Stomach (tissue), 8 donors: ENCODE measurements at regions not wholly inside any gene's neighbourhood (a gene's known extent, or its start where the extent isn't known, plus 50 kb on each side); places are given as distances from the start of the nearest gene placed in this dataset.

Experiments
- DNase-seq, 2 donors: peaks; one replicate each; pipeline versions ENCODE4 v3.0.0 to v3.0.0-alpha.2; 2013 to 2019
- H3K27ac ChIP-seq, 5 donors: fragments of 200-600 bp in 4 of 5; sonication (generic) in 4 of 5; one replicate each; pipeline ENCODE4 v1.5.1; 2013 to 2019; ENCODE audit warnings: mild to moderate bottlenecking in 1 of 5, moderate library complexity in 1 of 5
- H3K27me3 ChIP-seq, 3 donors: fragments of 200-600 bp; sonication (generic); one replicate each; pipeline ENCODE4 v1.5.1; 2017 to 2019; ENCODE audit warnings: mixed run types in 1 of 3
- H3K36me3 ChIP-seq, 4 donors: fragments of 200-600 bp; sonication (generic); 1 replicate in 3 of 4; 2 replicates in 1 of 4; pipeline ENCODE4 v1.5.1; 2016 to 2019
- H3K4me1 ChIP-seq, 4 donors: fragments of 200-600 bp; sonication (generic); one replicate each; pipeline ENCODE4 v1.5.1; 2016 to 2019
- H3K4me3 ChIP-seq, 4 donors: fragments of 200-600 bp; sonication (generic) in 3 of 4; one replicate each; pipeline ENCODE4 v1.5.1; 2016 to 2019; ENCODE audit warnings: mild to moderate bottlenecking in 1 of 4
- H3K9me3 ChIP-seq, 4 donors: fragments of 200-600 bp; sonication (generic); one replicate each; pipeline ENCODE4 v1.5.1; 2016 to 2019
- EP300 ChIP-seq: sonication (generic); formaldehyde crosslinking; IDR thresholded peaks from one replicate; pipeline ENCODE4 v1.6.1; 2017; ENCODE audit warnings: antibody characterized with exemption
- POLR2A ChIP-seq, 4 donors: fragments of 450-650 bp; IDR thresholded peaks; one replicate each; pipeline ENCODE4 v1.6.1; 2016; ENCODE audit warnings: antibody characterized with exemption in 4 of 4, control low read depth in 2 of 4, mild to moderate bottlenecking in 1 of 4, moderate library complexity in 1 of 4
- POLR2AphosphoS5 ChIP-seq, 3 donors: sonication (generic); formaldehyde crosslinking; IDR thresholded peaks; one replicate each; pipeline ENCODE4 v1.6.1; 2016; ENCODE audit warnings: antibody characterized with exemption in 3 of 3
- WGBS, 5 donors: extraction: QIAGEN DNeasy Blood & Tissue Kit in 3 of 5; methylation state at CpG; one replicate each; pipeline versions ENCODE4 v1.1.5 to v1.1.7; 2013 to 2018; 5-methylcytosine and 5-hydroxymethylcytosine counted together
- intact Hi-C: fragments of 100-400 bp; cut with DNase I; formaldehyde crosslinking; loops from one replicate; pipeline ENCODE4 v1.15.1; 2023; ENCODE audit warnings: low total_unique reads
- TF ChIP-seq, protein P1 (sequence below), 7 experiments: fragments of 450-650 bp in 4 of 7; fragments of 200-600 bp in 3 of 7; sonication (generic) in 3 of 7; IDR thresholded peaks; one replicate each; pipeline ENCODE4 v1.5.1; 2016 to 2019; ENCODE audit warnings: antibody characterized with exemption in 7 of 7, control low read depth in 2 of 7, mild to moderate bottlenecking in 1 of 7
- donor health status: healthy with polysubstance abuse.
- donor health status: Bipolar disorder and iron deficiency.
- donor health status: healthy.

DNA sequence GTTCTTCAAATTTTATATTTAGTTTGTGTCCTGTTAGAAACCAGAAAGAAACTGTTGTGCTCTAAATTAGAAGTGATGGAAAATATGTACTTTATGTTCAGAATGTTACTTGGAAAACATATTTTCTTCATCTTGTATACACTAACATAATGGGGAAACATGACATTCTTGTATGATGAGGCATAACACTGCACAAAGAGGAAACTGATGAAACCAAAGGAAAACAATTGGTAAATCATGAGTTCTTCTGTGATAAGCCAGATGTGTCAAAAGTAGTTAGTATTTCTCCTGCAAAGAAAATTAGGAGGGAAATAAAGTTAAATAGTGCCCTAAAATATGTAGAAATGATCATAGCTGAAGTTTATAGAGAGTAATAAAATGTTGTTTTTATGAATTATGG, 111.1 kb upstream of the FBN2 start:
- no peak for DNase-seq
- TF ChIP-seq, protein P1, sequence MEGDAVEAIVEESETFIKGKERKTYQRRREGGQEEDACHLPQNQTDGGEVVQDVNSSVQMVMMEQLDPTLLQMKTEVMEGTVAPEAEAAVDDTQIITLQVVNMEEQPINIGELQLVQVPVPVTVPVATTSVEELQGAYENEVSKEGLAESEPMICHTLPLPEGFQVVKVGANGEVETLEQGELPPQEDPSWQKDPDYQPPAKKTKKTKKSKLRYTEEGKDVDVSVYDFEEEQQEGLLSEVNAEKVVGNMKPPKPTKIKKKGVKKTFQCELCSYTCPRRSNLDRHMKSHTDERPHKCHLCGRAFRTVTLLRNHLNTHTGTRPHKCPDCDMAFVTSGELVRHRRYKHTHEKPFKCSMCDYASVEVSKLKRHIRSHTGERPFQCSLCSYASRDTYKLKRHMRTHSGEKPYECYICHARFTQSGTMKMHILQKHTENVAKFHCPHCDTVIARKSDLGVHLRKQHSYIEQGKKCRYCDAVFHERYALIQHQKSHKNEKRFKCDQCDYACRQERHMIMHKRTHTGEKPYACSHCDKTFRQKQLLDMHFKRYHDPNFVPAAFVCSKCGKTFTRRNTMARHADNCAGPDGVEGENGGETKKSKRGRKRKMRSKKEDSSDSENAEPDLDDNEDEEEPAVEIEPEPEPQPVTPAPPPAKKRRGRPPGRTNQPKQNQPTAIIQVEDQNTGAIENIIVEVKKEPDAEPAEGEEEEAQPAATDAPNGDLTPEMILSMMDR (IDR thresholded peaks at IDR 0.05), result no peak
- TF ChIP-seq POLR2AphosphoS5 (IDR thresholded peaks at IDR 0.05) (no peak), EP300 (no peak), POLR2A (IDR thresholded peaks at IDR 0.05) (no peak)
- H3K4me1 ChIP-seq, result no peaks in the 10 kb centered on the region
- intact Hi-C loops, result no loop called here
- H3K36me3 ChIP-seq, result no peaks in the 10 kb centered on the region
- no peak overlapping the region for H3K27ac ChIP-seq
- no peaks in the 10 kb centered on the region for H3K27me3 ChIP-seq
- no peak overlapping the region for H3K4me3 ChIP-seq
- peaks cover 0 to 9% (median 5%) of the 10 kb centered on the region in 4 donors for H3K9me3 ChIP-seq

DNA sequence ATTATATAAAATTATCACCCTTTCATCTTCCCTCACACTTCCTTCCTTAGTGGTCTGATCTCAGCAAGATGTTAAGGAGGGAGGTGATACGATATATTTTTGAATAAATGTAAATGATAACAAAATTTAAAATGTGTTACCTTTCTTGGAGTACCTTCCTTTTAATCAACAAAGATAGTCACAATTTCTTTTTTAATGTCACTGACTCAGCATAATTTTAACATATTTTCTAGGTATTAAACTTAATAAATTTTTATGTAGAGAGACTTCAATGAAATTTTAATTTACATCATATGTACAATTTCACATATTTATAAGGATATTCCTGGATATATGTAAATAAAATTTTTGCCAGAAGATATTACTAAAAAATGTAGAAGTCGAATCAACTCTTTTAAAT, 125.0 kb upstream of the FBN2 start:
- TF ChIP-seq, protein P1 (IDR thresholded peaks at IDR 0.05), result no peak
- TF ChIP-seq POLR2A (IDR thresholded peaks at IDR 0.05), result no peak
- no peak for TF ChIP-seq EP300
- no peak for TF ChIP-seq POLR2AphosphoS5 (IDR thresholded peaks at IDR 0.05)
- DNase-seq, result no peak
- Histone ChIP-seq H3K4me3 (no peak overlapping the region), H3K27me3 (no peaks in the 10 kb centered on the region), H3K36me3 (no peaks in the 10 kb centered on the region), H3K4me1 (no peaks in the 10 kb centered on the region), H3K9me3 (no peaks in the 10 kb centered on the region), H3K27ac (no peak overlapping the region)
- WGBS, 5 donors, result 70 to 85% (median 81%) methylated on average over 2 of the region's 2 CpGs
- intact Hi-C loops, result loop anchor here (10.0 kb wide), 1 partner anchor 182 kb away; no protein-coding TSS in a partner anchor

DNA sequence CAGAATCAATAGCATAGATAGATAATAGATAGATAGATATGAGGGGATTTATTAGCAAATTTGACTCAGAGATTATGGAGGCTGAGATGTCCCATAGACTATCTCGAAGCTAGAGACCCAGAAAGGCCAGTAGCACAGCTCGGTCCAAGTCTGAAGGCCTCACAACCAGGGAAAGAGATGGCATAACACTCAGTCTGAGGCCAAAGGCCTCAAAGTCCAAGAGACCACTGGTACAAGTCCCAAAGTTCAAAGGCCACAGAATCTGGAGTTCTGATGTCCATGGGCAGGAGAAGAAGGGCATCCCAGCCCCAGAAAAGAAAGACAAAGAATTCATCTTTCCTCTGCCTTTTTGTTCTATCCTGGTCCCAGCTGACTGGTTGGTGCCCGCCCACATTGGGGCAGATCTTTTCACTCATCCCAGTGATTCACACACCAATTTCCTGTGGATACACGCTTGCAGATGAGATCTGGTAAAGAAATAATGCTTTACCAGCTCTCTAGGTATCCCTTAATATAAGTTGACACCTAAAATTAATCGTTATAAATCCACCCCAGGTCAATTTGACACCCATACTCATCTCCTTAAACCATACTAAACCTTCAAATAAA, 127.8 kb upstream of the FBN2 start:
- intact Hi-C loops, result loop anchor here (10.0 kb wide), 1 partner anchor 179 kb away; no protein-coding TSS in a partner anchor
- no peaks in the 10 kb centered on the region for H3K9me3 ChIP-seq
- WGBS, 5 donors, result 62 to 82% (median 69%) methylated on average over 5 of the region's 5 CpGs
- no peaks in the 10 kb centered on the region for H3K4me1 ChIP-seq
- TF ChIP-seq EP300, result no peak
- TF ChIP-seq POLR2AphosphoS5 (IDR thresholded peaks at IDR 0.05), result no peak
- TF ChIP-seq POLR2A (IDR thresholded peaks at IDR 0.05), result no peak
- TF ChIP-seq, protein P1 (IDR thresholded peaks at IDR 0.05), result no peak
- H3K27ac ChIP-seq, result no peak overlapping the region
- H3K4me3 ChIP-seq, result no peak overlapping the region
- H3K36me3 ChIP-seq, result no peaks in the 10 kb centered on the region
- no peaks in the 10 kb centered on the region for H3K27me3 ChIP-seq
- DNase-seq, result no peak

DNA sequence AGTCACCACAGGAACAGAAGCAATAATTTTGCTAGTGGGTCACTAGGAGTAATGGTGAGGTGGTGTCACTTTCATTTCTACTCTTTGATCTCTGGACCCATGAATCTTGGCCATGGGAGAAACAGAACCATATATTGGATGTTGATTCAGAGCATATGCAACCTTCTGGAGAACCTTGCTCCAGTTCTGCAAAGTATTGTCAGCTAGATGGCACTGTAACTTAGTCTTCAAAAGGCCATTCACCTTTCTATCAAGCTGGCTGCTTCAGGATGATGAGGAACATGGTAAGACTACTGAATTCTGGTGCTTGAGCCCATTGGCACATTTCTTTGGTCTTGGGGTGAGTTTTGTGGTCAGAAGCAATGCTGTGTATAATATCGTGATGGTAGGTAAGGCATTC, 129.1 kb upstream of the FBN2 start:
- Histone ChIP-seq H3K4me3 (no peak overlapping the region), H3K9me3 (no peaks in the 10 kb centered on the region), H3K36me3 (no peaks in the 10 kb centered on the region), H3K27ac (no peak overlapping the region), H3K27me3 (no peaks in the 10 kb centered on the region), H3K4me1 (no peaks in the 10 kb centered on the region)
- WGBS, 5 donors, result 88 to 100% (median 93%) methylated on average over 1 of the region's 1 CpG
- TF ChIP-seq, protein P1 (IDR thresholded peaks at IDR 0.05), result peak in 2 of 7 experiments; percentile 20 to 31
- no peak for TF ChIP-seq POLR2A (IDR thresholded peaks at IDR 0.05)
- DNase-seq, result peak in 1 of 2 donors; percentile 53
- intact Hi-C loops, result loop anchor here (10.0 kb wide), 1 partner anchor 178 kb away; no protein-coding TSS in a partner anchor
